ENCODE measurements at regions not wholly inside any gene's neighbourhood (a gene's known extent, or its start where the extent isn't known, plus 50 kb on each side); places are given as distances from the start of the nearest gene placed in this dataset.
"Not testable (repeated sequence)": the region's sequence is repeated elsewhere in the genome, so short reads cannot be mapped to it uniquely, and the experiment has no call there.

DNA sequence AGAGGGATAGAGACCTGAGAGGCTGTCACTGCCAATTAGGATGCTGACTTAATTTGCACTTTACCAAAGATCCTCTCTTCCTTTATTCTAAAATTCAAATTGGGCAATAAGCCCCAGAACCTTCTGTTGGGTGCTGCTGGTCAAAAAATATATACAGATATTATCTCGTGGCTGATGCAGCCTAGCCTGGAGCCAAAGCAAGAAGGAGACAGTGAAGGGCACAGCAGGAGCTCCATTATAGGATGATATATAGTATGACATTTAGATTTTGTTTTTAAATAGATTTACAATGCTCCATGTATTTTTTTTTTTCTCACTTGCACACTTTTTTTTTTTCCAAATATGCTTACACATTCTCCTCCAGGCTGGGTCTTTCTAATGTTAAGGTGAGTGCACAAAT lies 579.3 kb downstream of the PIK3C3 start:
- Histone ChIP-seq H3K36me3 (ENCODE audit: control insufficient read depth in 2 of 2, insufficient read depth in 2 of 2, low read length in 1 of 2) (no peaks in the 10 kb centered on the region), H3K4me3 (ENCODE audit: low read length in 2 of 2) (no peak overlapping the region), H3K9me3 (ENCODE audit: control insufficient read depth in 2 of 2, insufficient read depth in 1 of 2, low read length in 1 of 2) (no peaks in the 10 kb centered on the region), H3K27ac (ENCODE audit: low read depth in 1 of 2, low read length in 1 of 2) (no peak overlapping the region), H3K4me1 (ENCODE audit: control insufficient read depth in 2 of 2, insufficient read depth in 2 of 2, low read length in 2 of 2) (no peaks in the 10 kb centered on the region), H3K27me3 (ENCODE audit: control insufficient read depth in 2 of 2, insufficient read depth in 1 of 2, low read length in 1 of 2) (no peaks in the 10 kb centered on the region)
- WGBS: 61% methylated on average over 1 of the region's 1 CpG
- no peak for DNase-seq (ENCODE audit: low read depth in 6 of 9, low spot score in 9 of 9)

DNA sequence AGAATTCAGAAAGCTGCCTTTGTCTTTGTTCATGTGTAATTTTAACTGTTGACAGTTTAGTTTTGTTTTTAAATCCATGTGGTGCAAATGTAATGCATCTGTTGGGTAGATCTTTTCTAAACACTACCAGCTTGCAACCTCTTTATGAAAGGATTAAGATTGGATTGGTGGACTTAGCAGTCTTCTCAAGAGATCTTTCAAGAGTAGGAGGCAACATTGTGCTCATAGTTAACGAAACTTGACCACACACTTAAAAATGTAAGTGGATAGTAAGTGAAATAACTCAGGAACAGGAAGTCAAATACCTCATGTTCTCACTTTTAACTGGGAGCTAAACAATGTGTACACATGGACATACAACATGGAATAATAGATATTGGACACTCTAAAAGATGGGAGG lies 579.0 kb downstream of the RIT2 start:
- no peak for DNase-seq (ENCODE audit: low read depth in 6 of 9, low spot score in 9 of 9)
- WGBS: 55% methylated on average over 1 of the region's 1 CpG
- Histone ChIP-seq H3K27me3 (ENCODE audit: control insufficient read depth in 2 of 2, insufficient read depth in 1 of 2, low read length in 1 of 2) (no peaks in the 10 kb centered on the region), H3K27ac (ENCODE audit: low read depth in 1 of 2, low read length in 1 of 2) (no peak overlapping the region), H3K4me3 (ENCODE audit: low read length in 2 of 2) (no peak overlapping the region), H3K36me3 (ENCODE audit: control insufficient read depth in 2 of 2, insufficient read depth in 2 of 2, low read length in 1 of 2) (no peaks in the 10 kb centered on the region), H3K9me3 (ENCODE audit: control insufficient read depth in 2 of 2, insufficient read depth in 1 of 2, low read length in 1 of 2) (no peaks in the 10 kb centered on the region), H3K4me1 (ENCODE audit: control insufficient read depth in 2 of 2, insufficient read depth in 2 of 2, low read length in 2 of 2) (no peaks in the 10 kb centered on the region)

DNA sequence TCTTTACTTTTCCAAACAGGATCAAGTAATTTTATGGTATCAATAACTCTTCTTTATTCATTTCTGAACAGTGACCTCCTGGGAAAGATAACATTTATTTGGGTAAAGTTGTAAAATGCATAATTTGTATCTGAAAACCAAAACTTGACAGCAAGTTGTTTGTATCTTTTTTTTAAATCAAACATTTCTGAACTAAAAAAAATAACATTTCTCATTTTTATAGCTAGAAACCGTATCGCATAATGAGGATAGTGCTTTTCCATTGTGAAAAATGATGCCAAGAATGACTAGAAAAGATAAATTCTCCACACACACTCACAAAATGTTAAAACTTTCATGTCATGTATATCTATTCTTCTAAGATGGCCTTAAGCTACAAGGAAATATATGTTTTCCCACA lies 578.2 kb downstream of the RIT2 start:
- H3K9me3 ChIP-seq (ENCODE audit: control insufficient read depth in 2 of 2, insufficient read depth in 1 of 2, low read length in 1 of 2): no peaks in the 10 kb centered on the region
- 94% methylated on average over 2 of the region's 2 CpGs for WGBS
- no peak overlapping the region for H3K4me3 ChIP-seq (ENCODE audit: low read length in 2 of 2)

DNA sequence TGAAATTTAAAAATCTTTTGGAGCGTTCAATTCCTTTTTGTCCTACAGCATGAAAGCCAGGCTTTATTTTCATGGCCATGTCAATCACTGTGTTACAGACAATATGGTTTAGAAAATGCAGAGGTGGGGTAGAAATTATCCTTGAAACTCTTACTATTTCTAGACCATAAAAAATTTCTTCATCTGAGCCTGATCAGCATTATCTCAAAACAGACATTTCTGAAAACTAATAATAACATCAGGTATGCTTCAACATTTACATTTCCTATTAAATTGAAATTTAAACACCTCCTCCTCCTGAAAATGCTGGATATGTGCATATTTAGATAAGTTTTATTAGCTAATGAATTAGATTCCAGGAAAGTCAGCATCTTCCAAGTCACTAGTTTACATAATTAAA lies 570.6 kb downstream of the RIT2 start:
- Histone ChIP-seq H3K27ac (ENCODE audit: low read depth in 1 of 2, low read length in 1 of 2) (no peak overlapping the region), H3K4me3 (ENCODE audit: low read length in 2 of 2) (no peak overlapping the region), H3K36me3 (ENCODE audit: control insufficient read depth in 2 of 2, insufficient read depth in 2 of 2, low read length in 1 of 2) (no peaks in the 10 kb centered on the region), H3K27me3 (ENCODE audit: control insufficient read depth in 2 of 2, insufficient read depth in 1 of 2, low read length in 1 of 2) (no peaks in the 10 kb centered on the region), H3K9me3 (ENCODE audit: control insufficient read depth in 2 of 2, insufficient read depth in 1 of 2, low read length in 1 of 2) (no peaks in the 10 kb centered on the region), H3K4me1 (ENCODE audit: control insufficient read depth in 2 of 2, insufficient read depth in 2 of 2, low read length in 2 of 2) (no peaks in the 10 kb centered on the region)
- 94% methylated on average over 1 of the region's 1 CpG for WGBS
- no peak for DNase-seq (ENCODE audit: low read depth in 6 of 9, low spot score in 9 of 9)

More for the DNA sequence above, 578.2 kb downstream of the RIT2 start:
- no peaks in the 10 kb centered on the region for H3K4me1 ChIP-seq (ENCODE audit: control insufficient read depth in 2 of 2, insufficient read depth in 2 of 2, low read length in 2 of 2)
- H3K27me3 ChIP-seq (ENCODE audit: control insufficient read depth in 2 of 2, insufficient read depth in 1 of 2, low read length in 1 of 2): no peaks in the 10 kb centered on the region
- DNase-seq (ENCODE audit: low read depth in 6 of 9, low spot score in 9 of 9): no peak
- H3K27ac ChIP-seq (ENCODE audit: low read depth in 1 of 2, low read length in 1 of 2): no peak overlapping the region
- H3K36me3 ChIP-seq (ENCODE audit: control insufficient read depth in 2 of 2, insufficient read depth in 2 of 2, low read length in 1 of 2): no peaks in the 10 kb centered on the region

DNA sequence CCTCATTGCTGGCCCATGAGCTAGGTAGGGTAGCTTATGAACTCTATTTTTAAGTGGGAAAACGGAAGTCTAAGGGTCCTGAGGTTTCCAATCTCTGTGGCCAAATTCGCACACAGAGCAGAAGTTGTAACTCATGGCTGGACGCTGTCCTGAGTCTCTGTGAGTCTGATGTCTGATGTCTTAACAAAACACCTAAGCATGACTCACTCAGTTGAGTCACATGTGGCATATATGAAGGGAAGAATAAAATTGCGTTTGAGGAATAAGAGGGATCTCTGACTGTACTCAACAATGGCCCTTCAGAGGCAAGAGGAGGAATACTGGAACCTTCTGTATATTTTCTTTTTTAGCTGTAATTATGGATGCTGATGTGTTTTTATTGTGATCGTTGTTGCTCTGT lies 569.7 kb downstream of the RIT2 start:
- 83% methylated on average over 5 of the region's 5 CpGs for WGBS
- no peaks in the 10 kb centered on the region for H3K9me3 ChIP-seq (ENCODE audit: control insufficient read depth in 2 of 2, insufficient read depth in 1 of 2, low read length in 1 of 2)
- DNase-seq (ENCODE audit: low read depth in 6 of 9, low spot score in 9 of 9): no peak

DNA sequence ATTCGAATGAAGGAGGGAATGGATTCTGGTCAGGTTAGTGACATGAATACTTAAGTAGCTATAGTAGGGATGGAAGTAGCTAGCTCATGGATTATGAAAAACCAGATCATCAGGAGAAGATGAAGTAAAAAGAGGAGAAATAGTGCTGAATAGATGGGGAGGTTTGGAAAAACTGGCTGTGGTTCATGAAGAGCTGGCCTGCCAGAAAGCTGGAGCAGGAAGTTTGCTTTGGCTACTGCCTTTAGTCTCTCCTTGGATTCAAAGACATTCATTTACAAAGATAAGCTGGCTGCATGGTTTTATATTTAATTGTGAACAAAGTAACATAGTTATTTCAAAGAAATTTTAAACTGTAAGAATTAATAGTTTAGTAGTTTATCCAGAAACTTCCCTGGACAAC lies 567.0 kb downstream of the RIT2 start:
- H3K27ac ChIP-seq (ENCODE audit: low read depth in 1 of 2, low read length in 1 of 2): no peak overlapping the region
- H3K4me3 ChIP-seq (ENCODE audit: low read length in 2 of 2): no peak overlapping the region
- 77% methylated on average over 1 of the region's 1 CpG for WGBS
- H3K4me1 ChIP-seq (ENCODE audit: control insufficient read depth in 2 of 2, insufficient read depth in 2 of 2, low read length in 2 of 2): no peaks in the 10 kb centered on the region
- H3K9me3 ChIP-seq (ENCODE audit: control insufficient read depth in 2 of 2, insufficient read depth in 1 of 2, low read length in 1 of 2): no peaks in the 10 kb centered on the region
- no peak for DNase-seq (ENCODE audit: low read depth in 6 of 9, low spot score in 9 of 9)
- H3K36me3 ChIP-seq (ENCODE audit: control insufficient read depth in 2 of 2, insufficient read depth in 2 of 2, low read length in 1 of 2): no peaks in the 10 kb centered on the region
- H3K27me3 ChIP-seq (ENCODE audit: control insufficient read depth in 2 of 2, insufficient read depth in 1 of 2, low read length in 1 of 2): no peaks in the 10 kb centered on the region

More for the DNA sequence above, 569.7 kb downstream of the RIT2 start:
- Histone ChIP-seq H3K27ac (ENCODE audit: low read depth in 1 of 2, low read length in 1 of 2) (no peak overlapping the region), H3K4me1 (ENCODE audit: control insufficient read depth in 2 of 2, insufficient read depth in 2 of 2, low read length in 2 of 2) (no peaks in the 10 kb centered on the region), H3K4me3 (ENCODE audit: low read length in 2 of 2) (no peak overlapping the region), H3K27me3 (ENCODE audit: control insufficient read depth in 2 of 2, insufficient read depth in 1 of 2, low read length in 1 of 2) (no peaks in the 10 kb centered on the region), H3K36me3 (ENCODE audit: control insufficient read depth in 2 of 2, insufficient read depth in 2 of 2, low read length in 1 of 2) (no peaks in the 10 kb centered on the region)

DNA sequence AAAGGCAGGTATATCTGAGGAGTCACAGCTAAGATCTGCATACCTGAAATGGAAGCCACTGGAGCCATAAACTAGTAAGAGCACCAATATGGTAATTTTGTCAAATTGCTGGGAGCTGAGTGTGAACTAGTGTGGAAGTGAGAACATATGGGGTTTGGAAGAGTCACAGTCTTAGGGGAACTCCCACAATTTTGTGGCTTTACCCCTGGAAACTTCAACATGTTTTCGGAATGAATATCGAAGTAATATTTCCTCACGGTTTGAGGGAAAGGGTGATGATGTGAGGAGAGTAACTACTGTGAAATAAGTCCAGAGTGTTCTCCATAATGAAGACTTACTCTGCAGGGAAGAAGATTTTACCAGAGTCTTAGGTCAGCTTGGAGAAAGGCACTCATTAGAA lies 565.9 kb downstream of the RIT2 start:
- H3K4me3 ChIP-seq (ENCODE audit: low read length in 2 of 2): no peak overlapping the region
- no peak for DNase-seq (ENCODE audit: low read depth in 6 of 9, low spot score in 9 of 9)
- no peaks in the 10 kb centered on the region for H3K27me3 ChIP-seq (ENCODE audit: control insufficient read depth in 2 of 2, insufficient read depth in 1 of 2, low read length in 1 of 2)
- H3K4me1 ChIP-seq (ENCODE audit: control insufficient read depth in 2 of 2, insufficient read depth in 2 of 2, low read length in 2 of 2): no peaks in the 10 kb centered on the region
- no peaks in the 10 kb centered on the region for H3K9me3 ChIP-seq (ENCODE audit: control insufficient read depth in 2 of 2, insufficient read depth in 1 of 2, low read length in 1 of 2)
- WGBS: 95% methylated on average over 3 of the region's 3 CpGs
- no peaks in the 10 kb centered on the region for H3K36me3 ChIP-seq (ENCODE audit: control insufficient read depth in 2 of 2, insufficient read depth in 2 of 2, low read length in 1 of 2)
- H3K27ac ChIP-seq (ENCODE audit: low read depth in 1 of 2, low read length in 1 of 2): no peak overlapping the region

DNA sequence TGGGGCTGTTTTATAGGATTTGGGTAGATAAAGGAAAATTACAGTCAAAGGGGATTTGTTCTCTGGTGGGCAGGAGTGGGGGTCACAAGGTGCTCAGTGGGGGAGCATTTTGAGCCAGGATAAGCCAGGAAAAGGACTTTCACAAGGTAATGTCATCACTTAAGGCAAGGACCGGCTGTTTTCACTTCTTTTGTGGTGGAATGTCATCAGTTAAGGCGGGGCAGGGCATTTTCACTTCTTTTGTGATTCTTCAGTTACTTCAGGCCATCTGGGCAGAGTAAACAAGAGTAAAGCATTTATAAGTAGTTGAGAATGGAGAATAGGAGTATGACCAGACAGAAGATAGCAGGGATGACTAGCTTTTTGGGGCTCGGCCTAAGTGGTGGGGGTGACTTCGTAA lies 562.9 kb downstream of the RIT2 start:
- not testable (repeated sequence) for H3K9me3 ChIP-seq (ENCODE audit: control insufficient read depth in 2 of 2, insufficient read depth in 1 of 2, low read length in 1 of 2); H3K36me3 ChIP-seq (ENCODE audit: control insufficient read depth in 2 of 2, insufficient read depth in 2 of 2, low read length in 1 of 2); H3K27ac ChIP-seq (ENCODE audit: low read depth in 1 of 2, low read length in 1 of 2); DNase-seq (ENCODE audit: low read depth in 6 of 9, low spot score in 9 of 9); H3K4me3 ChIP-seq (ENCODE audit: low read length in 2 of 2); H3K4me1 ChIP-seq (ENCODE audit: control insufficient read depth in 2 of 2, insufficient read depth in 2 of 2, low read length in 2 of 2); H3K27me3 ChIP-seq (ENCODE audit: control insufficient read depth in 2 of 2, insufficient read depth in 1 of 2, low read length in 1 of 2)
- WGBS: 78% methylated on average over 4 of the region's 4 CpGs

DNA sequence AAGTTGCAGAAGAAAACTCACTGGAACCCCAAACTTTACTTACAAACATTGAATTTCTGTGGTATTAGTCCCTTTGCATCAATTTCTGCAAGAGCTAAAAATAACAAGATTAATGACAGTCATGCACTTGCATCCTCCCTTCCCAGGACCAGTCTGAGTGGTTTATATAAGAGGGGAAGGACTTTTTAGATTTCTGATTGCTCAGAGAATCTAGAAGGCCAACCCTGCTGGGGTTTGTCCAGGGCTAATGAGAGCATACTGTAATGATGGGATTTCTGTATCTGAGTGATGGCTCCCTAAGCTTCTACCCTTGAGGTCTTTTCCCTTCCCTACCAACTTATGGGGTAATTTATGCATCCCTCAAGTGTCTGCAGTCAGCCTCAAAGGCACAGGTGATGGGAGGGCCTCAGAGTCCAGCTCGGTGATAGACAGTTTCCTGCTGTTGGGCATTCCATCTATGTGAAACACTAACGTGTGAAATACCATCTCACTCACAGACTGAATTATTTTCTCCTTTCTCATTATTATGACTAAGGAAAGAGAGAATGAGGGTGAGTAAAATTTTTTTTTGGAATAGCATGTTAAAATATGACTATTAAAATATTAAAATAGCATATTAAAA lies 556.3 kb downstream of the RIT2 start:
- H3K9me3 ChIP-seq (ENCODE audit: control insufficient read depth in 2 of 2, insufficient read depth in 1 of 2, low read length in 1 of 2): no peaks in the 10 kb centered on the region
- H3K36me3 ChIP-seq (ENCODE audit: control insufficient read depth in 2 of 2, insufficient read depth in 2 of 2, low read length in 1 of 2): no peaks in the 10 kb centered on the region
- 71% methylated on average over 2 of the region's 2 CpGs for WGBS
- no peaks in the 10 kb centered on the region for H3K4me1 ChIP-seq (ENCODE audit: control insufficient read depth in 2 of 2, insufficient read depth in 2 of 2, low read length in 2 of 2)
- DNase-seq (ENCODE audit: low read depth in 6 of 9, low spot score in 9 of 9): no peak
- H3K27me3 ChIP-seq (ENCODE audit: control insufficient read depth in 2 of 2, insufficient read depth in 1 of 2, low read length in 1 of 2): no peaks in the 10 kb centered on the region
- no peak overlapping the region for H3K27ac ChIP-seq (ENCODE audit: low read depth in 1 of 2, low read length in 1 of 2)
- no peak overlapping the region for H3K4me3 ChIP-seq (ENCODE audit: low read length in 2 of 2)

DNA sequence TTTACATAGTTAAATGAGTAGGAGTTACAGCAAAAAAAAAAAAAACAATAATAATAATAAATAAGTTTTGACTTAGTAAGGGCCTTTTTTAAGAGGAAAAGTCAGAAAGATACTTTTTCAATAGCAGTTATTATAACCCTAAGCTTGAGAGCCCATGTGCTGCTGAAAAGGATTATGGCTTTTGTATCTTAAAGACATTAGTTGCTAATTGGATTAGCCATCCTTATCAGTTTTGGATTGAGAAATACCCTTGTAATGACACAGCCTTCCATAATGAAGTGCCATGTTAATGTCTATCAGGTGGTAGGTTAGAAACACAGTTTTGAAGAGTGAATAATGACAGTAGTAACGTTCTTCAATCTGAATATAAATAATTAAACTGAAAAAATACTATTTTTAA lies 554.0 kb downstream of the RIT2 start:
- H3K27ac ChIP-seq (ENCODE audit: low read depth in 1 of 2, low read length in 1 of 2): no peak overlapping the region
- H3K27me3 ChIP-seq (ENCODE audit: control insufficient read depth in 2 of 2, insufficient read depth in 1 of 2, low read length in 1 of 2): no peaks in the 10 kb centered on the region
- no peak overlapping the region for H3K4me3 ChIP-seq (ENCODE audit: low read length in 2 of 2)
- DNase-seq (ENCODE audit: low read depth in 6 of 9, low spot score in 9 of 9): no peak
- H3K9me3 ChIP-seq (ENCODE audit: control insufficient read depth in 2 of 2, insufficient read depth in 1 of 2, low read length in 1 of 2): no peaks in the 10 kb centered on the region
- no peaks in the 10 kb centered on the region for H3K4me1 ChIP-seq (ENCODE audit: control insufficient read depth in 2 of 2, insufficient read depth in 2 of 2, low read length in 2 of 2)
- WGBS: 68% methylated on average over 1 of the region's 1 CpG
- H3K36me3 ChIP-seq (ENCODE audit: control insufficient read depth in 2 of 2, insufficient read depth in 2 of 2, low read length in 1 of 2): no peaks in the 10 kb centered on the region
